HepG2 (cell line): ENCODE measurements at regions not wholly inside any gene's neighbourhood (a gene's known extent, or its start where the extent isn't known, plus 50 kb on each side); places are given as distances from the start of the nearest gene placed in this dataset.
A peak's percentile ranks its signal among the peaks of the same experiment; 100 is the strongest.

ENCODE experiments used
- ATAC-seq: fragments of 200-7000 bp; cut with Tn5 transposase; 3 replicates; pipeline ENCODE4 v1.9.1; 2020; ENCODE audit warnings: mild to moderate bottlenecking, moderate library complexity
- BruUV-seq: library from RNA; stranded (reverse); fragments of 400-500 nt; replicated peaks from 2 replicates; lab custom pipeline; 2021; lab: Mats Ljungman, UMichigan
- CTCF ChIA-PET: fragments of 300-600 bp; formaldehyde crosslinking; extraction: SDS; loops from one replicate; lab custom pipeline; 2021; ENCODE audit warnings: low total read pairs, inconsistent platforms, low intra/inter-chr PET ratio; lab: Yijun Ruan, JAX
- POLR2A ChIA-PET: fragments of 350-600 bp; sonication (Branson Sonifier 250); formaldehyde crosslinking; loops from one replicate; lab custom pipeline; 2020; ENCODE audit warnings: antibody characterized with exemption, inconsistent platforms; lab: Yijun Ruan, JAX
- DNase-seq: peaks from one replicate; pipeline ENCODE4 v3.0.0-alpha.2; 2015; ENCODE audit warnings: low spot score
- FAIRE-seq: peaks from 3 replicates; lab custom pipeline; 2011; peaks lifted over from hg19 to GRCh38; lab: Jason Lieb, UNC
- H2AFZ ChIP-seq: one replicate; pipeline ENCODE4 v1.6.1; 2011; ENCODE audit warnings: low read length, inconsistent platforms
- H3K27ac ChIP-seq: fragments of 300-600 bp; 3 replicates; pipeline ENCODE4 v1.8.0; 2011; ENCODE audit warnings: mixed run types, mild to moderate bottlenecking, mixed read lengths, low read length, inconsistent platforms; ENCODE audit not compliant: insufficient read depth; ENCODE audit errors: extremely low read length
- H3K27me3 ChIP-seq, 2 experiments: fragments of 200-600 bp in 1 of 2; 2 replicates in 1 of 2; 3 replicates in 1 of 2; pipeline versions ENCODE4 v1.6.0 to v1.8.0; 2011; ENCODE audit warnings: low read length in 2 of 2, mild to moderate bottlenecking in 2 of 2, moderate library complexity in 2 of 2, inconsistent platforms in 1 of 2; ENCODE audit not compliant: insufficient read depth in 2 of 2, control insufficient read depth in 1 of 2
- H3K36me3 ChIP-seq, 2 experiments: fragments of 200-600 bp in 1 of 2; replicated peaks in 1 of 2; 2 replicates in 1 of 2; 3 replicates in 1 of 2; pipeline versions ENCODE4 v1.5.1 to v1.8.0; 2011; ENCODE audit warnings: low read length in 2 of 2, inconsistent platforms in 1 of 2; ENCODE audit not compliant: insufficient read depth in 2 of 2, control insufficient read depth in 1 of 2
- H3K4me1 ChIP-seq: 2 replicates; pipeline ENCODE4 v1.5.1; 2012; ENCODE audit warnings: low read length, inconsistent platforms; ENCODE audit not compliant: insufficient read depth
- H3K4me2 ChIP-seq: 2 replicates; pipeline ENCODE4 v1.6.0; 2011; ENCODE audit warnings: low read depth, low read length, inconsistent platforms
- H3K4me3 ChIP-seq, 3 experiments: fragments of 200-600 bp in 1 of 3; sonication (generic), shearing (Covaris generic) in 1 of 3; replicated peaks in 1 of 3; 2 replicates each; pipeline ENCODE4 v1.5.1; 2011 to 2016; ENCODE audit warnings: low read length in 3 of 3, inconsistent platforms in 2 of 3, low read depth in 2 of 3, mild to moderate bottlenecking in 2 of 3, control low read depth in 1 of 3, mixed read lengths in 1 of 3; ENCODE audit not compliant: insufficient read depth in 1 of 3
- H3K79me2 ChIP-seq: one replicate; pipeline ENCODE4 v1.6.1; 2011; ENCODE audit warnings: low read length, inconsistent platforms; ENCODE audit not compliant: insufficient read depth
- H3K9ac ChIP-seq: 2 replicates; pipeline ENCODE4 v1.6.0; 2011; ENCODE audit warnings: mild to moderate bottlenecking, low read depth, low read length, inconsistent platforms; ENCODE audit not compliant: insufficient read depth
- H3K9me3 ChIP-seq: 2 replicates; pipeline ENCODE4 v1.5.1; 2012; ENCODE audit warnings: mild to moderate bottlenecking, low read length
- H4K20me1 ChIP-seq: 2 replicates; pipeline ENCODE4 v1.6.0; 2011; ENCODE audit warnings: inconsistent platforms, mild to moderate bottlenecking, low read length, moderate library complexity; ENCODE audit not compliant: insufficient read depth
- BHLHE40 ChIP-seq: IDR thresholded peaks from 2 replicates; pipeline ENCODE4 v1.6.1; 2011; ENCODE audit warnings: low read length, improper control_type of control experiment
- E2F5 ChIP-seq: sonication (generic); formaldehyde crosslinking; conservative IDR thresholded peaks from 2 replicates; pipeline ENCODE4 v1.4.0; 2020; ENCODE audit warnings: missing genetic modification reagents
- FOSL2 ChIP-seq: sonication (generic); formaldehyde crosslinking; IDR thresholded peaks from 2 replicates; pipeline ENCODE4 v1.4.0; 2020; ENCODE audit warnings: missing genetic modification reagents
- FOXA3 ChIP-seq: IDR thresholded peaks from 2 replicates; pipeline ENCODE4 v1.6.1; 2016; ENCODE audit warnings: missing genetic modification reagents, missing compliant biosample characterization
- GRHL1 ChIP-seq: sonication (generic); formaldehyde crosslinking; conservative IDR thresholded peaks from 2 replicates; pipeline ENCODE4 v1.8.0; 2022; ENCODE audit warnings: missing genetic modification reagents
- HOXA3 ChIP-seq: sonication (generic); formaldehyde crosslinking; IDR thresholded peaks from 2 replicates; pipeline ENCODE4 v1.5.0; 2020; ENCODE audit warnings: missing genetic modification reagents
- JUN ChIP-seq: sonication (generic); formaldehyde crosslinking; IDR thresholded peaks from 2 replicates; pipeline ENCODE4 v1.4.0; 2020; ENCODE audit warnings: mild to moderate bottlenecking, missing genetic modification reagents
- JUND ChIP-seq: sonication (generic); formaldehyde crosslinking; IDR thresholded peaks from 2 replicates; pipeline ENCODE4 v1.8.0; 2022; ENCODE audit warnings: mild to moderate bottlenecking, missing genetic modification reagents
- KDM1A ChIP-seq: IDR thresholded peaks from 2 replicates; pipeline ENCODE4 v1.6.1; 2016; ENCODE audit warnings: missing compliant biosample characterization
- KDM2A ChIP-seq: sonication (generic); formaldehyde crosslinking; IDR thresholded peaks from 2 replicates; pipeline ENCODE4 v1.4.0; 2020; ENCODE audit warnings: low read depth, missing genetic modification reagents, borderline replicate concordance
- KLF6 ChIP-seq: IDR thresholded peaks from 2 replicates; pipeline ENCODE4 v1.8.0; 2016; ENCODE audit warnings: missing biosample characterization, missing genetic modification reagents
- KMT2A ChIP-seq: sonication (generic); formaldehyde crosslinking; IDR thresholded peaks from 2 replicates; pipeline ENCODE4 v1.4.0; 2020; ENCODE audit warnings: missing genetic modification reagents
- MEF2D ChIP-seq: sonication (generic); formaldehyde crosslinking; IDR thresholded peaks from 2 replicates; pipeline ENCODE4 v1.5.1; 2020; ENCODE audit warnings: mild to moderate bottlenecking, missing genetic modification reagents
- SMAD1 ChIP-seq: sonication (generic); formaldehyde crosslinking; IDR thresholded peaks from 2 replicates; pipeline ENCODE4 v1.4.0; 2020; ENCODE audit warnings: missing genetic modification reagents, low read depth, mild to moderate bottlenecking, borderline replicate concordance
- TEAD3 ChIP-seq: optimal IDR thresholded peaks from 2 replicates; pipeline ENCODE3; 2016; ENCODE audit warnings: borderline replicate concordance
- ZNF12 ChIP-seq: sonication (generic); formaldehyde crosslinking; IDR thresholded peaks from 2 replicates; pipeline ENCODE4 v1.5.0; 2020; ENCODE audit warnings: missing genetic modification reagents
- ZNF724P ChIP-seq: sonication (generic); formaldehyde crosslinking; IDR thresholded peaks from 2 replicates; pipeline ENCODE4 v1.8.0; 2022; ENCODE audit warnings: missing genetic modification reagents, borderline replicate concordance
- ZNF839 ChIP-seq: sonication (generic); formaldehyde crosslinking; IDR thresholded peaks from 2 replicates; pipeline ENCODE4 v1.4.0; 2020; ENCODE audit warnings: missing genetic modification reagents, mild to moderate bottlenecking, borderline replicate concordance
- ZNF841 ChIP-seq: sonication (generic); formaldehyde crosslinking; IDR thresholded peaks from 2 replicates; pipeline ENCODE4 v1.8.1; 2023; ENCODE audit warnings: missing genetic modification reagents, borderline replicate concordance
- WGBS: methylation state at CpG from one replicate; pipeline ENCODE4 v1.1.6; 2017; ENCODE audit warnings: low lambda C conversion rate; 5-methylcytosine and 5-hydroxymethylcytosine counted together
- in situ Hi-C: cut with HindIII; loops from 2 replicates; pipeline ENCODE4 v1.10.0; 2017; ENCODE audit warnings: low pct_unique_long_range_greater_than_20kb; ENCODE audit not compliant: extremely low pct_ligation_motif_present
- intact Hi-C: fragments of 100-400 bp; cut with micrococcal nuclease; formaldehyde crosslinking; loops from one replicate; pipeline ENCODE4 v1.10.0; 2022; ENCODE audit not compliant: unreplicated experiment
- TF ChIP-seq, protein P1 (sequence below): sonication (generic); formaldehyde crosslinking; IDR thresholded peaks from 2 replicates; pipeline ENCODE4 v1.4.0; 2020; ENCODE audit warnings: missing genetic modification reagents

DNA sequence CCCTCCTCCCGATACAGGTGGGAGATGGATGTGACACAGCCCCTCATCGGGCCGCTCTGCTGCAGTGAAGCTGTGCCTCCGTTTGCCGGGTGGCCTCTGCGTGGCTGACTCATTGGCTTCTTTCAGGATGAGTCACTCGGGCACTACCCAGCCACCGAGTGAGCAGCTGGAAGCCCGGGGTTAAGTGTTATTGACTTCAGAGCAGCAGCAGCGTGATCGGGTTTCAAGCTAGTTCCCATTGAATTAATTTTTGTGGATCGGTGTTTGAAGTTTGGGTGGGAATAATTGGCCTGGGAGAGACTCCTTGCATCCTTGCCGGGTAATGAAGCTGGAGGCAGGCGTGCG is 266.4 kb upstream of the IRX4 start:
- intact Hi-C loops: no loop called here
- H3K4me2 ChIP-seq: no peak overlapping the region
- CTCF ChIA-PET: no interaction called here

GRCh38 chr5:2148312-2149194 is 265.8 kb upstream of the IRX4 start:
- peak; percentile 28; the same call in 2 of the 3 replicates for ATAC-seq

More for the DNA sequence above, 266.4 kb upstream of the IRX4 start:
- in situ Hi-C loops: no loop called here
- FAIRE-seq: no peak
- 9% methylated on average over 9 of the region's 15 CpGs for WGBS
- H3K27ac ChIP-seq: no peak overlapping the region
- TF ChIP-seq KDM2A (CRISPR knock-in tag) (peak; percentile 36; the same call in 1 of the 2 replicates), JUND (CRISPR knock-in tag) (peak; percentile 39; the same call in 1 of the 2 replicates), HOXA3 (no peak), ZNF839 (CRISPR knock-in tag) (no peak), TEAD3 (peak; percentile 50), FOXA3 (CRISPR knock-in tag) (0 out of 2 replicates have a peak, but pooled peaks have one; percentile 9), FOSL2 (CRISPR knock-in tag) (peak; percentile 96), JUN (CRISPR knock-in tag) (0 out of 2 replicates have a peak, but pooled peaks have one; percentile 44)
- TF ChIP-seq, protein P1, sequence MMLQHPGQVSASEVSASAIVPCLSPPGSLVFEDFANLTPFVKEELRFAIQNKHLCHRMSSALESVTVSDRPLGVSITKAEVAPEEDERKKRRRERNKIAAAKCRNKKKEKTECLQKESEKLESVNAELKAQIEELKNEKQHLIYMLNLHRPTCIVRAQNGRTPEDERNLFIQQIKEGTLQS (CRISPR knock-in tag): peak; percentile 54; the same call in 1 of the 2 replicates
- no peak overlapping the region for H3K4me3 ChIP-seq
- POLR2A ChIA-PET: no interaction called here
- no peaks in the 10 kb centered on the region for H3K4me1 ChIP-seq
- H4K20me1 ChIP-seq: no peaks in the 10 kb centered on the region
- no peak overlapping the region for H2AFZ ChIP-seq
- no TSS peak for BruUV-seq
- peak; percentile 38 for DNase-seq
- no peaks in the 10 kb centered on the region for H3K36me3 ChIP-seq
- H3K9ac ChIP-seq: no peak overlapping the region
- peaks cover 13% of the 10 kb centered on the region for H3K9me3 ChIP-seq
- no peaks in the 10 kb centered on the region for H3K79me2 ChIP-seq
- H3K27me3 ChIP-seq: peaks cover 1 to 10% of the 10 kb centered on the region in 2 experiments; a peak in 4 of 5 replicates
- ATAC-seq: peak; percentile 87

More at GRCh38 chr5:2148312-2149194, 265.8 kb upstream of the IRX4 start:
- Histone ChIP-seq H3K27ac (no peak overlapping the region), H3K4me3 (no peak overlapping the region), H3K9ac (no peak overlapping the region), H3K4me2 (no peak overlapping the region), H3K36me3 (no peaks in the 10 kb centered on the region), H3K27me3 (peaks cover 1 to 16% of the 10 kb centered on the region in 2 experiments; a peak in 4 of 5 replicates), H3K4me1 (no peaks in the 10 kb centered on the region), H4K20me1 (no peaks in the 10 kb centered on the region), H2AFZ (no peak overlapping the region), H3K79me2 (no peaks in the 10 kb centered on the region), H3K9me3 (peaks cover 14% of the 10 kb centered on the region)
- intact Hi-C loops: no loop called here
- CTCF ChIA-PET: no interaction called here
- BruUV-seq: no TSS peak
- TF ChIP-seq KDM1A (CRISPR knock-in tag) (no peak), ZNF12 (no peak), E2F5 (no peak), ZNF724P (no peak), SMAD1 (CRISPR knock-in tag) (no peak), GRHL1 (CRISPR knock-in tag) (no peak), BHLHE40 (no peak), MEF2D (no peak), KLF6 (CRISPR knock-in tag) (no peak), KMT2A (no peak), ZNF841 (CRISPR knock-in tag) (no peak)
- 22% methylated on average over 3 of the region's 14 CpGs for WGBS
- POLR2A ChIA-PET: no interaction called here
- DNase-seq (no peak), FAIRE-seq (no peak)
- in situ Hi-C loops: no loop called here
